ENCODE measurements at regions not wholly inside any gene's neighbourhood (a gene's known extent, or its start where the extent isn't known, plus 50 kb on each side); places are given as distances from the start of the nearest gene placed in this dataset.

- DNase-seq (ENCODE audit: low read depth) = no peak
These were observed 112.3 kb upstream of the ANKH start for GRCh38 chr5:14983666-14984441.

DNA sequence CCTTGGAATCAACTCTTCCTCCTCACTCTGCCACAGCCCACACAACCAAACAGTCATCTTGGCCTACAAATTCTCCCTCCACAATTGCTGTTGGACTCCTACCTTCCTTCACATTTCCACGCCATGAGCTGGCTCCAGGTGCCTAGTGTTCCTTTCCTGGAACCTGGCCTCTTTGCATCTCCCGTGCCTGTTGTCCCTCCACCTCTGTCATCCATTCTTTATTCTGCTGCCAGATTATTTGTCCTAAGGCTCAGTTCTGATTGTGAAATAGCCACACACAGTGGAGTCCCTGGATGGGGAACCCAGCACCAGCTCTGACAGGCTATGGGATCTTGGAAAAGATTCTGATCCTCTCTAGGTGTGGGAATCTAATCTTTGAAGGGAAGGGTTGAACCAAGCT is 109.1 kb upstream of the ANKH start:
- no peak for DNase-seq (ENCODE audit: low read depth)

DNA sequence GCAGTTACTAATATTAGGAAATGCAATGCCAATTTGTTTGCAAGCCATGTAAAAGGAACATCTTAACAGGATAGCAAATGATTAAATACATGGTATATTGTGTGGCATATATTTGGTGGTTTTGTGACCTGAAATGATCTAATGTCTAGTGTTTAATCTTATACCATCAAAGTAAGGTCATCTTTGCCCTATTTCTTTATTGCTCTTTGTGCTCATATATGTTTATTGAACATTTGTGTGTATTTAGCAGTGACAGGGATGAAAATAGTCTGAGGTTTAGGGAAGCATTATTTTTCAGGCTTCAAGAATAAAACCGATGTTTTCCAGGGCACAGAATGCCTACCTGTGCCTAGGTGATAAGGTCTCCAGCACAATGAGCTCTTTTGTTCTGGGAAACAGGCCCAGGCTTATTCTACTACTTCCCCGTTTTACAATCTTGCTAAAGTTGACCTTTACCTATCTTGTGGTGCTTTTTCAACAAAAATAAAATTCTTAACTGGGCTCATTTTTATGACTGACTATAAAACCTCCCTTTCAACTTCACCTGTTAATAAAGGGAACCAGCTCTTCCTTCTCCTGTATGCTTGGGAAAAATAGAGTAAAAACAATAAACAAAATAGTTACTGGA is 105.6 kb upstream of the ANKH start:
- no peak for DNase-seq (ENCODE audit: low read depth)

- no peak for DNase-seq (ENCODE audit: low read depth)
These were observed 104.9 kb upstream of the ANKH start for GRCh38 chr5:14976486-14976885.

DNA sequence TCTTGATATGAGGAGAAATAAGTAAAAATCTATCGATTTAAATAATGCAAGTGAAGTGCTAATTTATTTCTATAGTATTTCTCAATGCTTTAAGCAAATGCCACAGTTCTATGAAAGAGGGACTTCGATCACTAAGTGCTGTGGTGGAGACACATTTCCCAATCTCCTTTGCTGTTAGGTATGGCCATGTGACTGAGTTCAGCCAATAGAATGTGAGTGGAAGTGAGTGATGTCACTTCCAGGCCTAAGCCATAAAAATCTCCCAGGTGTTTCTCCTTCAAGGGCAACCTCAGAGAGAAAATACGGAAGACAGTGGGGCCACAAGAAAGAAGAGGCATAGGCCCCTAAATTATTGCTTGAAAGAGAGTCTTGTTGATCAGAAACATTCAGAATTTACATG is 100.3 kb upstream of the ANKH start:
- no peak for DNase-seq (ENCODE audit: low read depth)

GRCh38 chr5:14968796-14969195 is 97.2 kb upstream of the ANKH start:
- no peak for DNase-seq (ENCODE audit: low read depth)

DNA sequence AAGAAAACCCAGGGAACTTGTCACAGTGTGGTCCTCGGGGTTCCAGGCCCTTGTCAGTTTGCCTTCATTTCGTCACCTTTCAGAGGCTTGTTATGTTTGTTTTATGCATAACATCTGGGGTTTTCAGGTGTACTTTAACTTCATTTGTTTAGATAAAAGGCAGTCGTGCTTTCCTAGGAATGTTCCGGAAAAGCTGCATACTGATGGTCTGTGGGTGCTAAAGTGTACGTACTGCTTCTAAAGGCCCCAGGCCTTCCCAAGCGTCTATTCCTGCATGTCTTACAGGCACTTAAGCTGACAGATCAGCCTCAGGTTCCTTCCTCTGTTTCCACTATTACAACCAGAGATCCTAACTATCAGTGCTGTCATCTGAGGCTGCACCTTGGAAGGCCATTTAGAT is 95.6 kb upstream of the ANKH start:
- no peak for DNase-seq (ENCODE audit: low read depth)

DNA sequence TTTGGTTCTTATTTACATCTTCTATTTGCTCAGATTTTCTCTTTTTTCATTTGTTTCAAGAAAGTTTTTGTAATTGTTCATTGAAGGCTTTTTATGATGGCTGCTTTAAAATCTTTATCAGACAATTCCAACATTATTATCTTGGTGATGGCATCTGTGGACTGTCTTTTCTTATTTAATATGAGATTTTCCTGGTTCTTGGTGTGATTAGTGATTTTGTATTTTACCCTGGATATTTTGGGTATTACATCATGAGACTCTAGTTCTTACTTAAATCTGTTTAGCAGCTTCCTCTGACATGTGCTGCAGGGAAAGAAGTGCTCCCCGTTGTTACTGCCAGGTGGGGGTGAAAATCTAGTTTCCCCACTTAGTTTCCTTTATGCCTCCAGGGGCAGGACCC is 94.2 kb upstream of the ANKH start:
- DNase-seq (ENCODE audit: low read depth) = no peak

- DNase-seq (ENCODE audit: low read depth) = no peak
These were observed 91.0 kb upstream of the ANKH start for GRCh38 chr5:14962604-14963003.

DNA sequence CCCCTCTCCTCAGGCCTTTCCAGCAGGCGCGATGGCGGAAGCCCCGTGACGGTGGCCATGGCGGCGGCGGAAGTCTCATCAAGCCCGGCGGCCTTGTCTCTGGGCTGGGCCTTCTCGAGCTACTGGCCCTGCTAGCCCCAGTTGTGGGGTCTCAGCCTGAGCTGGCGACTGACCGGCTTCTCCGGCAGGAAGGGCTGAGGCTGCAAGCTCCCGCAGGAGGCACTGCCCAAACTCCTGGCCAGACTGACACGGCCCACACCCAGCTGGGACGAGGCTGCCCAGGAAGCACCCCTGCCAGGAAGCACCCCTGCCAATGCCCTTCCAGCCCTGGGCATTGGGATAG is 88.5 kb upstream of the ANKH start:
- DNase-seq (ENCODE audit: low read depth) = no peak

DNA sequence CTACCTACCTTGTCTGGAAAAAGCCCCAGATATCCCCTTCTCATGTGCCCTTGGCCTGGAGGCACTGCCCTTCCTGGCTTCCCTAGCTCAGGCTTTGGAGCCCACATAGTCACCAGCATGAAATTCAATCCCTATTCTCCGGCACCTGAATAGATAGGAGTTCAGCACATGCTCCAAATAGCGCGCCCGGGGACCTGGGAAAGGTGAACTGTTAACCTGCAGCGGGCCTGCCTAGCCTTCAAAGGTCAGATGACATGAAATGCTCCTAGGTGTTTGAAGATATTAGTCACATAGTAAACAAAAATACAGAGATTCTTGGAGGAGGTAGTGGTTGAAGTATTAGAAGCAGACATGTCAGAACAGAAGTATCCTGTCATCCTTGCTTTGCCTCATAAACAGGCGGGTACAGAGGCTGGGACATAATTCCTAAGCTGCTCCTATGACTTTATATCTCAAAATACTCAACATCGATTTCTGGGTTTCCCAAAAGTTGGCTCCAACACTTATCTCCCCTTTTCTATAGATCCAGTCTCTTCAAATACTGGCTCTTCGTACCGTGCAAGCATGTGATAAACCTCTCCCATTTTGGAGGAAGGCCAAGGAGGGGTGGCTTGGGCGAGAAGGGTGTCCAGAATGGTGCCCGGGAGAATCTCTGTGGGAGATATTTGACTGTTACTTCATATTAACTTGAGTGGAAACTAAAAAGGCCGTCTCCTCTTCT is 88.0 kb upstream of the ANKH start:
- DNase-seq (ENCODE audit: low read depth) = no peak

GRCh38 chr5:14958188-14958587 is 86.6 kb upstream of the ANKH start:
- DNase-seq (ENCODE audit: low read depth) = no peak

DNA sequence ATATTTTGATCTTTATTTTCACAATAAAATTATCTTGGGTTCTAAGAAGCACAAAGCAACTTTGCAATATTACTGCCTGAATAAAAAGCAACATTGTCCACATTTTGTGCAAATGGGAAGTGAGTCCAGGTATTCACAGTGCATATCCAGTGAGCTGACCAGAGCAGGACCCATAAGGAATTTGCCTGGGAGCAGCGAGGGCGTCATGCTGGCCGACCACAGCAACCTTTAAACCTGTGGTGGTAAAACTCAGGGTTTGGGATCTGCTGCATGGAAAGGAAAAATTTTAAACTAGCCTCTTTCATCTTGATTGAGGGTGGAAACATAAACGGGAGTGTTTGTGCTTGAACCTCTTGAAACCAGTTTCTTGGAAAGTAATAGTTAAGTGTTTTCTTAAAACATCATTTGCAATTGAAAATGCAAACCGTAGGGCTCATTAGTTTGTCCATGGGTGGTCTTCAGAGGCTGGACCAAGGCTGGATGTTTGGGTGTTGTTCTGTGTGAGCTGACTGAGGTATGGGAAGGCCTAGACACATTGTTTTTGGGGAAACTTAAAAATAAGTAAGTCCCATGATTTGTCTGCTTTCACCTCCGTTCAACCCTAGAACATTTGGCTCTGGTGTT is 85.0 kb upstream of the ANKH start:
- DNase-seq (ENCODE audit: low read depth) = no peak

DNA sequence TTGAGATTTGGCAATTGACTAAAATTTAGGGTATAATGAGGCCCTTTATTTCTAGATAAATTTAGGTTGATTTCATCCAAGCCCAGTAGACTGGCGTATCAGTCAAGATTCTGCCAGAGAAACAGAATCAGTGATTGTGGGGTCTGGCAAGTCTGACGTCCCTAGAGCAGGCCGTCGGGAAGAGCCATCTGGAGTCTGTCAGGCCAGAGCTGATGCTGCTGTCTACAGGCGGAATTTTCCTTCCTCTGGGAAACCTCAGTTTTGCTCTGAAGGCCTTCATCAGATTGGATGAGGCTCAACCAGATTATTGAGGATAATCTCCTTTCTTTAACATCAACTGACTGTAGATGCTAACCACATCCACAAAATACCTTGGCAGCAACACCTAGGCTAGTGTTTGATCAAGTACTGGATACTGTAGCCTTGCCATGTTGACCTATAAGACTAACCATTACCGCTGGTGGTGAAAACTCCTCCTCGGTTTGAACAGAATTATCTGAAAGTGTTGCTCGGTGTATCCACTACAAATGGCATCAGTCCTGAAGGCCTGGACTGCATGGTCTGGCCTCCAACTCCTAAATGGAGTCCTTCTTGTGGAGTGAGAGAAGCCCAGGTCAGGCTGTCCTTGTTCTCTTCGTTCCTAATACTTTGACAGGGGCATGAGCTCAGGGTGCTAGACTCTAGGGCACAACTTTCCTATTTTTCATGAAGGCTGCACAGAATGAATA is 83.2 kb upstream of the ANKH start:
- DNase-seq (ENCODE audit: low read depth) = no peak

DNA sequence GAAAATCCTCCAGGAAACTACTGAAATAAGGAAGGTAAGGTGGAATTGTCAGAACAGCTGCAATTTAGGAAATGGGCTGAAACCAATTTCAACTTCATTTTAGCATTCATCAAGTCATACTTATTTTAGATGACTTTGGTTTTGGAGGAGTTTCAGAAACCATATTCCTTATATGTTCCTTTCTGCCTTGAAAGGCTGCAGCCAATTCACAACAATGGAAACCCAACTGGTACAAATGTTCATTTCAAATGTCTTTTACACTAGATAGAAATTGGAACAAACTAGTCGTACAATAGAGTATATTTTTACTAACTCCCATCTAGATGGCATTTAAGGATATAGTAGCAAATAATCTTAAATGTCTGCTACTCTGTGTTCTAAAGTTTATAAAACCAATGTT is 82.6 kb upstream of the ANKH start:
- no peak for DNase-seq (ENCODE audit: low read depth)

GRCh38 chr5:14953075-14953607 is 81.6 kb upstream of the ANKH start:
- DNase-seq (ENCODE audit: low read depth) = no peak

DNA sequence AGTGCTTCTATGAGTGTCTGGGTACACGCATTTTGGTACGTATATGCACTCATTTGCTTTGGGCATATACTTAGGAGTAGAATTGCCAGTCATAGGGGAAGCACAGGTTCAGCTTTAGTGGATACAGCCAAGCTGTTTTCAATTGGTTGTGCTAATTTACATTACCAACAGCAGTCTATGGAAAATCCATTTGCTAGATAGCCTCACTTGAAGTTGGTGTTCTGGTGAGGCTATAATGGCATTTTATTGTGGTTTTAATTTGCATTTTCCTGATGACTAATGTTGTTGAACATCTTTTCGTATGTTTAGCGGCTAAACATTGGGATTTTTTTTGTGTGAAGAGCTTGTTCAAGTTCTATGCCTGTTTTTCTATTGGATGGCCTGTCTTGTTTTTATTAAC is 76.8 kb upstream of the ANKH start:
- DNase-seq (ENCODE audit: low read depth) = no peak

GRCh38 chr5:14946815-14947620 is 75.4 kb upstream of the ANKH start:
- DNase-seq (ENCODE audit: low read depth) = no peak

GRCh38 chr5:14945450-14945849 is 73.9 kb upstream of the ANKH start:
- no peak for DNase-seq (ENCODE audit: low read depth)

DNA sequence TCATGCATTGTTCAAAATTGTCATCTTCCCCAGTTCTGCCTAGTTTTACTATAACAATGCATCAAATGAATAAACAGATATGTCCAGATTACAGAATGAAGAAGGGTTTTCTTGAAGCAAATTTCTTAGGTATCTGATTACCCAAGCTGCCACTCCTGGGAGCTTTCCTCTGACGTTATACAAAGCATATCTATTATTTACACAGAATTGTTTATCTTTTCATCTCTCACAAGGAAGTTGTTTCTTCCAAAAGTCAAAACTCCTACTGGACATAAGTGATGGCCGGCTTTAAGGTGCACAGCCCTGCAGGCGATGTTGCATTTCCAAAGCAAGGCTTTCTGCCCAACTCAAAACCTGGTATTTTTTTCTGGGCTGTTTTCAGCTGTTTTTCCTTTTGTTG is 73.4 kb upstream of the ANKH start:
- DNase-seq (ENCODE audit: low read depth) = no peak

- DNase-seq (ENCODE audit: low read depth) = no peak
These were observed 72.8 kb upstream of the ANKH start for GRCh38 chr5:14944350-14944739.
